PC-9 (cell line): ENCODE measurements at regions not wholly inside any gene's neighbourhood (a gene's known extent, or its start where the extent isn't known, plus 50 kb on each side); places are given as distances from the start of the nearest gene placed in this dataset.

ENCODE experiments used
- BruUV-seq: library from RNA; stranded (reverse); fragments of 400-500 nt; replicated peaks from 2 replicates; lab custom pipeline; 2021; lab: Mats Ljungman, UMichigan
- CTCF ChIA-PET: fragments of 300-600 bp; sonication (Branson Sonifier 250); formaldehyde crosslinking; loops from one replicate; lab custom pipeline; 2022; ENCODE audit warnings: antibody characterized with exemption; lab: Charles Lee
- POLR2A ChIA-PET: fragments of 300-600 bp; sonication (Branson Sonifier 250); formaldehyde crosslinking; loops from one replicate; lab custom pipeline; 2022; ENCODE audit warnings: antibody characterized with exemption; ENCODE audit not compliant: unreplicated experiment; lab: Charles Lee
- DNase-seq, 2 experiments: peaks; one replicate each; pipeline versions ENCODE4 v3.0.0 to v3.0.0-alpha.2; 2015 to 2022; ENCODE audit warnings: mixed read lengths in 1 of 2
- H2AFZ ChIP-seq: fragments of 200-600 bp; sonication (generic); 2 replicates; pipeline ENCODE4 v1.8.1; 2017; ENCODE audit warnings: antibody characterized with exemption
- H3F3A ChIP-seq: fragments of 200-600 bp; sonication (generic); 2 replicates; pipeline ENCODE4 v1.8.1; 2017; ENCODE audit warnings: antibody characterized with exemption, mild to moderate bottlenecking, low read depth; ENCODE audit not compliant: insufficient read depth
- H3K27ac ChIP-seq: fragments of 200-600 bp; sonication (generic); 2 replicates; pipeline ENCODE4 v1.6.1; 2016; ENCODE audit warnings: mixed run types
- H3K27me3 ChIP-seq: fragments of 200-600 bp; sonication (generic); 2 replicates; pipeline ENCODE4 v1.6.1; 2016; ENCODE audit warnings: low read depth, mixed run types; ENCODE audit not compliant: insufficient read depth
- H3K36me3 ChIP-seq: fragments of 200-600 bp; sonication (generic); 2 replicates; pipeline ENCODE4 v1.6.1; 2016; ENCODE audit warnings: low read depth, mixed run types
- H3K4me1 ChIP-seq: fragments of 200-600 bp; sonication (generic); replicated peaks from 2 replicates; pipeline ENCODE4 v1.6.1; 2016; ENCODE audit warnings: mixed run types; ENCODE audit not compliant: insufficient read depth
- H3K4me2 ChIP-seq: fragments of 200-600 bp; sonication (generic); 2 replicates; pipeline ENCODE4 v1.6.1; 2017; ENCODE audit warnings: mixed run types
- H3K4me3 ChIP-seq: fragments of 200-600 bp; sonication (generic); 2 replicates; pipeline ENCODE4 v1.6.1; 2016; ENCODE audit warnings: mixed run types
- H3K79me2 ChIP-seq: fragments of 200-600 bp; sonication (generic); 2 replicates; pipeline ENCODE4 v1.6.1; 2017; ENCODE audit warnings: low read depth, mixed run types
- H3K9me2 ChIP-seq: fragments of 200-600 bp; sonication (generic); 2 replicates; pipeline ENCODE4 v1.8.1; 2017; ENCODE audit warnings: mild to moderate bottlenecking; ENCODE audit not compliant: insufficient read depth
- H3K9me3 ChIP-seq: fragments of 200-600 bp; sonication (generic); 2 replicates; pipeline ENCODE4 v1.8.1; 2016; ENCODE audit warnings: low read depth; ENCODE audit not compliant: insufficient read depth
- H4K20me1 ChIP-seq: fragments of 200-600 bp; sonication (generic); 2 replicates; pipeline ENCODE4 v1.8.1; 2017; ENCODE audit not compliant: insufficient read depth
- EZH2 ChIP-seq: fragments of 200-600 bp; sonication (generic); IDR thresholded peaks from 2 replicates; pipeline ENCODE4 v1.8.0; 2017; ENCODE audit warnings: antibody characterized with exemption, low read depth
- intact Hi-C: fragments of 100-400 bp; cut with micrococcal nuclease; formaldehyde crosslinking; loops from one replicate; pipeline ENCODE4 v1.10.0; 2022; ENCODE audit not compliant: unreplicated experiment
- TF ChIP-seq, protein P1 (sequence below): fragments of 200-600 bp; sonication (generic); conservative IDR thresholded peaks from 2 replicates; pipeline ENCODE4 v1.6.1; 2017; ENCODE audit warnings: mixed run types, antibody characterized with exemption, mild to moderate bottlenecking, moderate library complexity

- TF ChIP-seq, protein P1, sequence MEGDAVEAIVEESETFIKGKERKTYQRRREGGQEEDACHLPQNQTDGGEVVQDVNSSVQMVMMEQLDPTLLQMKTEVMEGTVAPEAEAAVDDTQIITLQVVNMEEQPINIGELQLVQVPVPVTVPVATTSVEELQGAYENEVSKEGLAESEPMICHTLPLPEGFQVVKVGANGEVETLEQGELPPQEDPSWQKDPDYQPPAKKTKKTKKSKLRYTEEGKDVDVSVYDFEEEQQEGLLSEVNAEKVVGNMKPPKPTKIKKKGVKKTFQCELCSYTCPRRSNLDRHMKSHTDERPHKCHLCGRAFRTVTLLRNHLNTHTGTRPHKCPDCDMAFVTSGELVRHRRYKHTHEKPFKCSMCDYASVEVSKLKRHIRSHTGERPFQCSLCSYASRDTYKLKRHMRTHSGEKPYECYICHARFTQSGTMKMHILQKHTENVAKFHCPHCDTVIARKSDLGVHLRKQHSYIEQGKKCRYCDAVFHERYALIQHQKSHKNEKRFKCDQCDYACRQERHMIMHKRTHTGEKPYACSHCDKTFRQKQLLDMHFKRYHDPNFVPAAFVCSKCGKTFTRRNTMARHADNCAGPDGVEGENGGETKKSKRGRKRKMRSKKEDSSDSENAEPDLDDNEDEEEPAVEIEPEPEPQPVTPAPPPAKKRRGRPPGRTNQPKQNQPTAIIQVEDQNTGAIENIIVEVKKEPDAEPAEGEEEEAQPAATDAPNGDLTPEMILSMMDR: no peak
- no peak overlapping the region for H3K4me2 ChIP-seq
- no peak overlapping the region for H3K27ac ChIP-seq
- no peak for DNase-seq
- no peaks in the 10 kb centered on the region for H3K79me2 ChIP-seq
- no peaks in the 10 kb centered on the region for H3K9me2 ChIP-seq
- no peaks in the 10 kb centered on the region for H4K20me1 ChIP-seq
- H3F3A ChIP-seq: no peaks in the 10 kb centered on the region
- no peaks in the 10 kb centered on the region for H3K36me3 ChIP-seq
- intact Hi-C loops: no loop called here
- H3K4me3 ChIP-seq: no peak overlapping the region
- H3K4me1 ChIP-seq: no peaks in the 10 kb centered on the region
- BruUV-seq: no TSS peak
- no peaks in the 10 kb centered on the region for H3K9me3 ChIP-seq
- H2AFZ ChIP-seq: no peak overlapping the region
- ChIA-PET CTCF (no interaction called here), POLR2A (no interaction called here)
- no peaks in the 10 kb centered on the region for H3K27me3 ChIP-seq
Observed at GRCh38 chr13:68160466-68160865, 930.3 kb upstream of the PCDH9 start.

DNA sequence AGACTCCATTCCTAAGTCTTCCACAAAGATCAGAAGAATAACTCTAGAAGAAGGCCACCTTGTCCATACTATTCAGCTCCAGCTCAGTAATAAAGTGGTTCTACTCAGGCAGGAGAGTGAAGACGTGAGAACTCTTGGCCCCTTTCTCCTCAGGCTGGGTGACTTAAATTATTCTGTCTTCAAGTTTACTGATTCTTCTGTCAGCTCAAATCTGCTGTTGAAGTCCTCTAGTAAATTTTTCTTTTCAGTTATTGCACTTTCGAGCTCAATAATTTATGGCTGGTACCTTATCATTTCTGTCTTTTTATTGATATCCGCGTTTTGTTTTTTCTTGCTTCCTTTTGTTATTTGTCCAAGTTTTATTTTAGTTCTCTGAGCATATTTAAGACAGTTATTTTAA lies 922.3 kb upstream of the PCDH9 start:
- Histone ChIP-seq H3K27ac (no peak overlapping the region), H3K4me1 (no peaks in the 10 kb centered on the region), H3K9me2 (no peaks in the 10 kb centered on the region), H3K4me2 (no peak overlapping the region), H2AFZ (no peak overlapping the region), H3K9me3 (no peaks in the 10 kb centered on the region), H3K36me3 (no peaks in the 10 kb centered on the region), H3K27me3 (no peaks in the 10 kb centered on the region), H3K79me2 (no peaks in the 10 kb centered on the region), H3F3A (no peaks in the 10 kb centered on the region), H3K4me3 (no peak overlapping the region), H4K20me1 (no peaks in the 10 kb centered on the region)
- ChIA-PET CTCF (no interaction called here), POLR2A (interaction anchor here (0.7 kb wide), 1 partner anchor 46 kb away, joined by 3 read pairs; no protein-coding TSS in a partner anchor)
- intact Hi-C loops: no loop called here
- no peak for DNase-seq
- TF ChIP-seq, protein P1: no peak
- no peak for TF ChIP-seq EZH2
- BruUV-seq: no TSS peak

GRCh38 chr13:68145852-68146251 lies 915.7 kb upstream of the PCDH9 start:
- H3K36me3 ChIP-seq: no peaks in the 10 kb centered on the region
- no peak overlapping the region for H2AFZ ChIP-seq
- no peaks in the 10 kb centered on the region for H4K20me1 ChIP-seq
- no peaks in the 10 kb centered on the region for H3F3A ChIP-seq
- H3K4me1 ChIP-seq: no peaks in the 10 kb centered on the region
- H3K4me2 ChIP-seq: no peak overlapping the region
- no peak for TF ChIP-seq EZH2
- TF ChIP-seq, protein P1: no peak
- ChIA-PET CTCF (no interaction called here), POLR2A (no interaction called here)
- DNase-seq: no peak
- intact Hi-C loops: no loop called here
- no peak overlapping the region for H3K27ac ChIP-seq
- H3K79me2 ChIP-seq: no peaks in the 10 kb centered on the region
- no peaks in the 10 kb centered on the region for H3K9me3 ChIP-seq
- H3K27me3 ChIP-seq: no peaks in the 10 kb centered on the region
- no peaks in the 10 kb centered on the region for H3K9me2 ChIP-seq
- BruUV-seq: no TSS peak
- H3K4me3 ChIP-seq: no peak overlapping the region
